Erythroblast (primary cell): ENCODE measurements at regions not wholly inside any gene's neighbourhood (a gene's known extent, or its start where the extent isn't known, plus 50 kb on each side); places are given as distances from the start of the nearest gene placed in this dataset.

Experiments
- GATA1 ChIP-seq: IDR thresholded peaks from 2 replicates; pipeline ENCODE4 v1.6.1; 2011; ENCODE audit warnings: low read depth, mild to moderate bottlenecking, control low read depth, low read length, moderate library complexity
- POLR2A ChIP-seq: IDR thresholded peaks from 2 replicates; pipeline ENCODE4 v1.6.1; 2011; ENCODE audit warnings: mild to moderate bottlenecking, low read length

- TF ChIP-seq POLR2A: no peak
- TF ChIP-seq GATA1: no peak
Measured at GRCh38 chr3:69547461-69547880, 161.6 kb upstream of the FRMD4B start.
